ENCODE measurements at regions not wholly inside any gene's neighbourhood (a gene's known extent, or its start where the extent isn't known, plus 50 kb on each side); places are given as distances from the start of the nearest gene placed in this dataset.
"Not testable (repeated sequence)": the region's sequence is repeated elsewhere in the genome, so short reads cannot be mapped to it uniquely, and the experiment has no call there.

DNA sequence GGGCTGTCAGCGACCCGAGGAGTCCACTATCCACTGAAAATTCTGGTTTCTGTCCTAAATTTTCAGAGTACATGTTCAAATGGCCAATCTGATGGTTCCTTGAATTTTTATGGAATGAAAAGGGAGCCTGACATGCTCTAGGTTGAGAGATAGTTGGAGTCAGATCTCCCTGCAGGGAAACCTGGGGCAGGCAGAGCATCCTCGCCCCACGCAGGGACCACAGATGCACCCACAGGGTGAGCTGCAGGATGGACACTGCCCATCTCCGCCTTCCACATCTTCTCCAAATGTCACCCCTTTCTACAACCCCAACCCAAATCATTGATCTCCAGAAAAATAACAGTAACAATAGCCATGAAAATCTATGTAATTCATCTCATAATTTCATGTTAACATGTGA, 114.2 kb upstream of the IGLL5 start (continued):
- TF ChIP-seq ZNF112 (tag by site-specific recombination; IDR thresholded peaks at IDR 0.05) (no peak), ZNF324 (tag by site-specific recombination; IDR thresholded peaks at IDR 0.05) (no peak), ZNF747 (tag by site-specific recombination; IDR thresholded peaks at IDR 0.05) (no peak), ZNF621 (tag by site-specific recombination; IDR thresholded peaks at IDR 0.05) (no peak), ZNF48 (tag by site-specific recombination; IDR thresholded peaks at IDR 0.05) (no peak)
- TF ChIP-seq, protein P1, sequence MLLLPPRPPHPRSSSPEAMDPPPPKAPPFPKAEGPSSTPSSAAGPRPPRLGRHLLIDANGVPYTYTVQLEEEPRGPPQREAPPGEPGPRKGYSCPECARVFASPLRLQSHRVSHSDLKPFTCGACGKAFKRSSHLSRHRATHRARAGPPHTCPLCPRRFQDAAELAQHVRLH (tag by site-specific recombination; IDR thresholded peaks at IDR 0.05), result no peak

DNA sequence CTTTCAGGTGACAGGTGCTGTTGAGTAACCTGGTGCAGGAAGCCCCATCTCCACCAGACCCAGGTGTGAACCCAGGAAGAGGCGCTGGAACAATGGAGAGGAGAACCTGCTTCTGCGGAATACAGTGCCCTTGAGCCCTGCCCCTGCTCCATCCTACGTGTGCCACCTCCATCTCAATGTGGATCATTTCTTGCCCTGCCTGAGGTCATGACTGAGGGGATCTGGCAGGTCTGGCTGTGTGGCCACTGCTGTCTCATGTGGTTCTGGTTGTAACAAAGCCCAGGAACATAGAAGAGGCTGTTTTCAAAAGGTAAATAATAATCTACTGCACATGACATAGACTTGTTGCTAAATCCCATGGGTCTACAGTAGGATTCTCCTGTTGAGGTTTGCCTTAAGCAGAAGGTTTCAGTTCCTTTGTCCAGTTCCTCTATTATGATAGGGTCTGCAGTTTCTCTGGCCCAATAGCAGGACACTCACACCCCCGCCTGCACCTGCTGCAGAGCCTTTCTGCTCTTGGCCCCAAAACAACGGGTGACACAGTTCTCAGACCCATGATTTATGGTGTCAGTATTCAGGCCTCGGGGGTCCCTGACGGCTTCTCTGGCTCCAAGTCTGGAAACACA, 113.5 kb upstream of the IGLL5 start:
- Histone ChIP-seq H3K9me3 (ENCODE audit: control insufficient read depth, insufficient read depth, low read depth, low read length) (no peaks in the 10 kb centered on the region), H3K4me3 (ENCODE audit: low read depth, low read length) (no peak overlapping the region), H3K36me3 (ENCODE audit: control insufficient read depth in 2 of 2, insufficient read depth in 1 of 2, low read length in 2 of 2) (no peaks in the 10 kb centered on the region), H3K27ac (ENCODE audit: extremely low read depth, low read depth, low read length) (no peak overlapping the region), H3K4me1 (ENCODE audit: control insufficient read depth, insufficient read depth, low read length) (no peaks in the 10 kb centered on the region)
- ChIA-PET POLR2A (no interaction called here), CTCF (interaction anchor here (0.6 to 1.3 kb wide), 3 partner anchors 50 to 115 kb away, joined by 3 to 4 read pairs (median 3); no protein-coding TSS in a partner anchor)
- TF ChIP-seq SALL2 (tag by site-specific recombination; IDR thresholded peaks at IDR 0.05; ENCODE audit: borderline replicate concordance) (no peak), GLIS1 (tag by site-specific recombination; IDR thresholded peaks at IDR 0.05) (no peak), KLF1 (tag by site-specific recombination; IDR thresholded peaks at IDR 0.05) (no peak), ZNF792 (tag by site-specific recombination; IDR thresholded peaks at IDR 0.05) (no peak), ZNF335 (tag by site-specific recombination; conservative IDR thresholded peaks at IDR 0.05) (no peak), ZNF121 (tag by site-specific recombination; IDR thresholded peaks at IDR 0.05) (no peak)

DNA sequence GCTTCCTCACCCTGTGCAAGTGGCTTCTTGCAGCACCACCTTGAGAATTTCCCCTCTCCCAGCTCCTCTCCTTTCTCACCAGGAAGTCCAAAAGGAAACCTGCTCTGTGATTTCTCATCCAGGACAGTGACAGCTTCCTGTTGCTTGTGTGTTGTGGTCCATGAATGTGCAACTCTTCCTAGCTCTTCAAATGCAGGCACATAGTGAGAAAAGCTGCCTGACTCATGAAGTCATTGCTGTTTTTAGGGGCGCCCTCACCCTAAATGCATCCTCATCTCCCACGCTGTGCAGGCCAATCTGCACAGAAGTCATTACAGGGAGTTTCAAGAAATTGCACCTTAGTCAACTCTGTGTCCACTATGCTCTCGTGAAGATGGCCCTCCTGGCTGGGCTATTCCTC, 112.9 kb upstream of the IGLL5 start:
- H3K4me1 ChIP-seq (ENCODE audit: control insufficient read depth, insufficient read depth, low read length); H3K4me3 ChIP-seq (ENCODE audit: low read depth, low read length); H3K9me3 ChIP-seq (ENCODE audit: control insufficient read depth, insufficient read depth, low read depth, low read length); POLR2A ChIA-PET; H3K36me3 ChIP-seq (ENCODE audit: control insufficient read depth in 2 of 2, insufficient read depth in 1 of 2, low read length in 2 of 2); H3K27ac ChIP-seq (ENCODE audit: extremely low read depth, low read depth, low read length): not testable (repeated sequence)
- CTCF ChIA-PET, result interaction anchor here (0.6 to 3.4 kb wide), 8 partner anchors 14 to 180 kb away, joined by 3 to 16 read pairs (median 3); no protein-coding TSS in a partner anchor

DNA sequence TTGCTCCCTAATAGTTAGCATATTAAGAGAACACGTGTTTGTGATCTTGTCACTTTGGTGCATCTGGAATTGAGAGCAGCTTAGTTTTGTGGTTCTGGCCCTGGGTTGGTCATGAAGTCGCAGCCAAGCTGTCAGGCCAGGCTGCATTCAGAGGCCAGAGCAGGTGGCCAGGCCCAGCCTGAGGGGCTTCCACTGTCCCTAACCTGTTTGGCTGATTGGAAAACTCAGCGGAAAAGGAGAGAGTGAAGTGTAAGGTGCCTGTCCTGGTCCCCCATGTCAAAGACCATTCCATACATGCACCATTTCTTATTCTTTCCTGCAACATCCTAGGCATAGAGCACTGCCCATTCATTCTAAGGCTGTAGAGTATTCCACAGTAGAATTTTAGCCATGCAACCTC, 111.5 kb upstream of the IGLL5 start:
- Histone ChIP-seq H3K4me1 (ENCODE audit: control insufficient read depth, insufficient read depth, low read length) (no peaks in the 10 kb centered on the region), H3K36me3 (ENCODE audit: control insufficient read depth in 2 of 2, insufficient read depth in 1 of 2, low read length in 2 of 2) (no peaks in the 10 kb centered on the region), H3K4me3 (ENCODE audit: low read depth, low read length) (no peak overlapping the region), H3K9me3 (ENCODE audit: control insufficient read depth, insufficient read depth, low read depth, low read length) (no peaks in the 10 kb centered on the region), H3K27ac (ENCODE audit: extremely low read depth, low read depth, low read length) (no peak overlapping the region)
- ChIA-PET POLR2A (no interaction called here), CTCF (interaction anchor here (1.4 to 3.4 kb wide), 2 partner anchors 12 to 23 kb away, joined by 7 to 16 read pairs; no protein-coding TSS in a partner anchor)
- TF ChIP-seq ZNF677 (tag by site-specific recombination; IDR thresholded peaks at IDR 0.05), result no peak
- TF ChIP-seq, protein P2, sequence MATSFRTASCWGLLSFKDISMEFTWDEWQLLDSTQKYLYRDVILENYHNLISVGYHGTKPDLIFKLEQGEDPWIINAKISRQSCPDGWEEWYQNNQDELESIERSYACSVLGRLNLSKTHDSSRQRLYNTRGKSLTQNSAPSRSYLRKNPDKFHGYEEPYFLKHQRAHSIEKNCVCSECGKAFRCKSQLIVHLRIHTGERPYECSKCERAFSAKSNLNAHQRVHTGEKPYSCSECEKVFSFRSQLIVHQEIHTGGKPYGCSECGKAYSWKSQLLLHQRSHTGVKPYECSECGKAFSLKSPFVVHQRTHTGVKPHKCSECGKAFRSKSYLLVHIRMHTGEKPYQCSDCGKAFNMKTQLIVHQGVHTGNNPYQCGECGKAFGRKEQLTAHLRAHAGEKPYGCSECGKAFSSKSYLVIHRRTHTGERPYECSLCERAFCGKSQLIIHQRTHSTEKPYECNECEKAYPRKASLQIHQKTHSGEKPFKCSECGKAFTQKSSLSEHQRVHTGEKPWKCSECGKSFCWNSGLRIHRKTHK (tag by site-specific recombination; IDR thresholded peaks at IDR 0.05), result no peak
- TF ChIP-seq, protein P3, sequence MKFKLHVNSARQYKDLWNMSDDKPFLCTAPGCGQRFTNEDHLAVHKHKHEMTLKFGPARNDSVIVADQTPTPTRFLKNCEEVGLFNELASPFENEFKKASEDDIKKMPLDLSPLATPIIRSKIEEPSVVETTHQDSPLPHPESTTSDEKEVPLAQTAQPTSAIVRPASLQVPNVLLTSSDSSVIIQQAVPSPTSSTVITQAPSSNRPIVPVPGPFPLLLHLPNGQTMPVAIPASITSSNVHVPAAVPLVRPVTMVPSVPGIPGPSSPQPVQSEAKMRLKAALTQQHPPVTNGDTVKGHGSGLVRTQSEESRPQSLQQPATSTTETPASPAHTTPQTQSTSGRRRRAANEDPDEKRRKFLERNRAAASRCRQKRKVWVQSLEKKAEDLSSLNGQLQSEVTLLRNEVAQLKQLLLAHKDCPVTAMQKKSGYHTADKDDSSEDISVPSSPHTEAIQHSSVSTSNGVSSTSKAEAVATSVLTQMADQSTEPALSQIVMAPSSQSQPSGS (tag by site-specific recombination; IDR thresholded peaks at IDR 0.05; ENCODE audit: low read depth), result no peak
- TF ChIP-seq ZNF792 (tag by site-specific recombination; IDR thresholded peaks at IDR 0.05), result no peak
- no peak for TF ChIP-seq ZNF416 (tag by site-specific recombination; IDR thresholded peaks at IDR 0.05)
- TF ChIP-seq, protein P4, sequence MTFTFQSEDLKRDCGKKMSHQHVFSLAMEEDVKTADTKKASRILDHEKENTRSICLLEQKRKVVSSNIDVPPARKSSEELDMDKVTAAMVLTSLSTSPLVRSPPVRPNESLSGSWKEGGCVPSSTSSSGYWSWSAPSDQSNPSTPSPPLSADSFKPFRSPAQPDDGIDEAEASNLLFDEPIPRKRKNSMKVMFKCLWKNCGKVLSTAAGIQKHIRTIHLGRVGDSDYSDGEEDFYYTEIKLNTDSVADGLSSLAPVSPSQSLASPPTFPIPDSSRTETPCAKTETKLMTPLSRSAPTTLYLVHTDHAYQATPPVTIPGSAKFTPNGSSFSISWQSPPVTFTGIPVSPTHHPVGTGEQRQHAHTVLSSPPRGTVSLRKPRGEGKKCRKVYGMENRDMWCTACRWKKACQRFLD (tag by site-specific recombination; IDR thresholded peaks at IDR 0.05), result no peak
- TF ChIP-seq, protein P1 (tag by site-specific recombination; IDR thresholded peaks at IDR 0.05), result no peak
- TF ChIP-seq, protein P5, sequence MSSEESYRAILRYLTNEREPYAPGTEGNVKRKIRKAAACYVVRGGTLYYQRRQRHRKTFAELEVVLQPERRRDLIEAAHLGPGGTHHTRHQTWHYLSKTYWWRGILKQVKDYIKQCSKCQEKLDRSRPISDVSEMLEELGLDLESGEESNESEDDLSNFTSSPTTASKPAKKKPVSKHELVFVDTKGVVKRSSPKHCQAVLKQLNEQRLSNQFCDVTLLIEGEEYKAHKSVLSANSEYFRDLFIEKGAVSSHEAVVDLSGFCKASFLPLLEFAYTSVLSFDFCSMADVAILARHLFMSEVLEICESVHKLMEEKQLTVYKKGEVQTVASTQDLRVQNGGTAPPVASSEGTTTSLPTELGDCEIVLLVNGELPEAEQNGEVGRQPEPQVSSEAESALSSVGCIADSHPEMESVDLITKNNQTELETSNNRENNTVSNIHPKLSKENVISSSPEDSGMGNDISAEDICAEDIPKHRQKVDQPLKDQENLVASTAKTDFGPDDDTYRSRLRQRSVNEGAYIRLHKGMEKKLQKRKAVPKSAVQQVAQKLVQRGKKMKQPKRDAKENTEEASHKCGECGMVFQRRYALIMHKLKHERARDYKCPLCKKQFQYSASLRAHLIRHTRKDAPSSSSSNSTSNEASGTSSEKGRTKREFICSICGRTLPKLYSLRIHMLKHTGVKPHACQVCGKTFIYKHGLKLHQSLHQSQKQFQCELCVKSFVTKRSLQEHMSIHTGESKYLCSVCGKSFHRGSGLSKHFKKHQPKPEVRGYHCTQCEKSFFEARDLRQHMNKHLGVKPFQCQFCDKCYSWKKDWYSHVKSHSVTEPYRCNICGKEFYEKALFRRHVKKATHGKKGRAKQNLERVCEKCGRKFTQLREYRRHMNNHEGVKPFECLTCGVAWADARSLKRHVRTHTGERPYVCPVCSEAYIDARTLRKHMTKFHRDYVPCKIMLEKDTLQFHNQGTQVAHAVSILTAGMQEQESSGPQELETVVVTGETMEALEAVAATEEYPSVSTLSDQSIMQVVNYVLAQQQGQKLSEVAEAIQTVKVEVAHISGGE (tag by site-specific recombination; conservative IDR thresholded peaks at IDR 0.05; ENCODE audit: low read depth), result no peak
- TF ChIP-seq ZNF302 (tag by site-specific recombination; IDR thresholded peaks at IDR 0.05; ENCODE audit: low read depth), result no peak
- TF ChIP-seq, protein P6, sequence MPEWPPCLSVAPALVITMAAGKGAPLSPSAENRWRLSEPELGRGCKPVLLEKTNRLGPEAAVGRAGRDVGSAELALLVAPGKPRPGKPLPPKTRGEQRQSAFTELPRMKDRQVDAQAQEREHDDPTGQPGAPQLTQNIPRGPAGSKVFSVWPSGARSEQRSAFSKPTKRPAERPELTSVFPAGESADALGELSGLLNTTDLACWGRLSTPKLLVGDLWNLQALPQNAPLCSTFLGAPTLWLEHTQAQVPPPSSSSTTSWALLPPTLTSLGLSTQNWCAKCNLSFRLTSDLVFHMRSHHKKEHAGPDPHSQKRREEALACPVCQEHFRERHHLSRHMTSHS (tag by site-specific recombination; IDR thresholded peaks at IDR 0.05), result no peak

Measured in HEK293 (cell line).